IPS-18a (cell line): ENCODE measurements at regions not wholly inside any gene's neighbourhood (a gene's known extent, or its start where the extent isn't known, plus 50 kb on each side); places are given as distances from the start of the nearest gene placed in this dataset.
"Not testable (repeated sequence)": the region's sequence is repeated elsewhere in the genome, so short reads cannot be mapped to it uniquely, and the experiment has no call there.

Source experiments
- H3K27ac ChIP-seq: one replicate; pipeline ENCODE4 v1.5.1; 2013; ENCODE audit warnings: low read length
- H3K27me3 ChIP-seq: one replicate; pipeline ENCODE4 v1.6.1; 2013; ENCODE audit warnings: mild to moderate bottlenecking, low read length; ENCODE audit not compliant: control insufficient read depth, insufficient read depth
- H3K36me3 ChIP-seq: one replicate; pipeline ENCODE4 v1.6.1; 2013; ENCODE audit warnings: low read depth, low read length; ENCODE audit not compliant: control insufficient read depth
- H3K4me1 ChIP-seq: one replicate; pipeline ENCODE4 v1.6.1; 2013; ENCODE audit warnings: low read depth, low read length; ENCODE audit not compliant: control insufficient read depth
- H3K4me3 ChIP-seq: one replicate; pipeline ENCODE4 v1.5.1; 2013; ENCODE audit warnings: low read length
- H3K9ac ChIP-seq: one replicate; pipeline ENCODE4 v1.6.1; 2013; ENCODE audit warnings: mild to moderate bottlenecking, low read length, moderate library complexity
- H3K9me3 ChIP-seq: one replicate; pipeline ENCODE4 v1.6.1; 2013; ENCODE audit warnings: low read depth, low read length; ENCODE audit not compliant: control insufficient read depth

GRCh38 chr11:87909178-87909577 is 266.1 kb downstream of the RAB38 start:
- no peaks in the 10 kb centered on the region for H3K9me3 ChIP-seq
- no peak overlapping the region for H3K9ac ChIP-seq
- H3K4me1 ChIP-seq: no peaks in the 10 kb centered on the region
- H3K36me3 ChIP-seq: no peaks in the 10 kb centered on the region
- no peaks in the 10 kb centered on the region for H3K27me3 ChIP-seq
- H3K4me3 ChIP-seq: no peak overlapping the region
- no peak overlapping the region for H3K27ac ChIP-seq

GRCh38 chr11:87908086-87908485 is 267.2 kb downstream of the RAB38 start:
- Histone ChIP-seq H3K27me3 (no peaks in the 10 kb centered on the region), H3K4me1 (no peaks in the 10 kb centered on the region), H3K36me3 (no peaks in the 10 kb centered on the region), H3K9me3 (no peaks in the 10 kb centered on the region), H3K9ac (no peak overlapping the region), H3K4me3 (no peak overlapping the region), H3K27ac (no peak overlapping the region)

- Histone ChIP-seq H3K9ac (no peak overlapping the region), H3K27ac (no peak overlapping the region), H3K4me3 (no peak overlapping the region), H3K9me3 (no peaks in the 10 kb centered on the region), H3K36me3 (no peaks in the 10 kb centered on the region), H3K4me1 (no peaks in the 10 kb centered on the region), H3K27me3 (no peaks in the 10 kb centered on the region)
These were observed 271.9 kb downstream of the RAB38 start for GRCh38 chr11:87903345-87903744.

GRCh38 chr11:87901341-87901740 is 273.9 kb downstream of the RAB38 start:
- H3K27me3 ChIP-seq: no peaks in the 10 kb centered on the region
- H3K4me1 ChIP-seq: no peaks in the 10 kb centered on the region
- no peaks in the 10 kb centered on the region for H3K36me3 ChIP-seq
- H3K9me3 ChIP-seq: no peaks in the 10 kb centered on the region
- H3K9ac ChIP-seq: no peak overlapping the region
- H3K27ac ChIP-seq: no peak overlapping the region
- no peak overlapping the region for H3K4me3 ChIP-seq

GRCh38 chr11:87897921-87898320 is 277.3 kb downstream of the RAB38 start:
- no peaks in the 10 kb centered on the region for H3K9me3 ChIP-seq

GRCh38 chr11:87897071-87897470 is 278.2 kb downstream of the RAB38 start:
- no peaks in the 10 kb centered on the region for H3K27me3 ChIP-seq
- H3K27ac ChIP-seq: no peak overlapping the region
- no peak overlapping the region for H3K9ac ChIP-seq
- H3K4me3 ChIP-seq: no peak overlapping the region
- H3K4me1 ChIP-seq: no peaks in the 10 kb centered on the region
- H3K36me3 ChIP-seq: no peaks in the 10 kb centered on the region
- no peaks in the 10 kb centered on the region for H3K9me3 ChIP-seq

More at GRCh38 chr11:87897921-87898320, 277.3 kb downstream of the RAB38 start:
- Histone ChIP-seq H3K27ac (no peak overlapping the region), H3K27me3 (no peaks in the 10 kb centered on the region), H3K4me3 (no peak overlapping the region), H3K36me3 (no peaks in the 10 kb centered on the region), H3K4me1 (no peaks in the 10 kb centered on the region), H3K9ac (no peak overlapping the region)

GRCh38 chr11:87894961-87895360 is 280.3 kb downstream of the RAB38 start:
- H3K9ac ChIP-seq: no peak overlapping the region
- H3K27ac ChIP-seq: no peak overlapping the region
- no peaks in the 10 kb centered on the region for H3K27me3 ChIP-seq
- no peak overlapping the region for H3K4me3 ChIP-seq
- H3K9me3 ChIP-seq: no peaks in the 10 kb centered on the region
- H3K36me3 ChIP-seq: no peaks in the 10 kb centered on the region
- H3K4me1 ChIP-seq: no peaks in the 10 kb centered on the region

- H3K4me3 ChIP-seq: no peak overlapping the region
- no peaks in the 10 kb centered on the region for H3K27me3 ChIP-seq
- no peaks in the 10 kb centered on the region for H3K36me3 ChIP-seq
- H3K27ac ChIP-seq: no peak overlapping the region
- no peaks in the 10 kb centered on the region for H3K9me3 ChIP-seq
- no peak overlapping the region for H3K9ac ChIP-seq
- H3K4me1 ChIP-seq: no peaks in the 10 kb centered on the region
These were observed 283.0 kb downstream of the RAB38 start for GRCh38 chr11:87892291-87892690.

GRCh38 chr11:87889126-87889525 is 286.1 kb downstream of the RAB38 start:
- Histone ChIP-seq H3K9ac (no peak overlapping the region), H3K4me3 (no peak overlapping the region), H3K36me3 (no peaks in the 10 kb centered on the region), H3K27me3 (no peaks in the 10 kb centered on the region), H3K9me3 (no peaks in the 10 kb centered on the region), H3K4me1 (no peaks in the 10 kb centered on the region), H3K27ac (no peak overlapping the region)

GRCh38 chr11:87885084-87885483 is 290.2 kb downstream of the RAB38 start:
- H3K27ac ChIP-seq, H3K4me3 ChIP-seq, H3K9ac ChIP-seq, H3K4me1 ChIP-seq, H3K9me3 ChIP-seq, H3K36me3 ChIP-seq, H3K27me3 ChIP-seq: not testable (repeated sequence)

GRCh38 chr11:87879118-87879517 is 296.1 kb downstream of the RAB38 start:
- H3K9me3 ChIP-seq: no peaks in the 10 kb centered on the region
- H3K27me3 ChIP-seq: no peaks in the 10 kb centered on the region
- H3K27ac ChIP-seq: no peak overlapping the region
- no peak overlapping the region for H3K4me3 ChIP-seq
- H3K4me1 ChIP-seq: peaks cover 2% of the 10 kb centered on the region
- H3K36me3 ChIP-seq: no peaks in the 10 kb centered on the region
- no peak overlapping the region for H3K9ac ChIP-seq

GRCh38 chr11:87878373-87878825 is 296.8 kb downstream of the RAB38 start:
- Histone ChIP-seq H3K4me1 (peaks cover 2% of the 10 kb centered on the region), H3K36me3 (no peaks in the 10 kb centered on the region), H3K9ac (no peak overlapping the region), H3K27ac (no peak overlapping the region), H3K27me3 (no peaks in the 10 kb centered on the region), H3K9me3 (no peaks in the 10 kb centered on the region), H3K4me3 (no peak overlapping the region)
